Hypothalamus (tissue), 51 donors: ENCODE measurements at regions not wholly inside any gene's neighbourhood (a gene's known extent, or its start where the extent isn't known, plus 50 kb on each side); places are given as distances from the start of the nearest gene placed in this dataset.

Experiments
- DNase-seq, 51 donors: peaks; one replicate each; lab custom pipeline; 2025; lab: John Stamatoyannopoulos, UW

DNA sequence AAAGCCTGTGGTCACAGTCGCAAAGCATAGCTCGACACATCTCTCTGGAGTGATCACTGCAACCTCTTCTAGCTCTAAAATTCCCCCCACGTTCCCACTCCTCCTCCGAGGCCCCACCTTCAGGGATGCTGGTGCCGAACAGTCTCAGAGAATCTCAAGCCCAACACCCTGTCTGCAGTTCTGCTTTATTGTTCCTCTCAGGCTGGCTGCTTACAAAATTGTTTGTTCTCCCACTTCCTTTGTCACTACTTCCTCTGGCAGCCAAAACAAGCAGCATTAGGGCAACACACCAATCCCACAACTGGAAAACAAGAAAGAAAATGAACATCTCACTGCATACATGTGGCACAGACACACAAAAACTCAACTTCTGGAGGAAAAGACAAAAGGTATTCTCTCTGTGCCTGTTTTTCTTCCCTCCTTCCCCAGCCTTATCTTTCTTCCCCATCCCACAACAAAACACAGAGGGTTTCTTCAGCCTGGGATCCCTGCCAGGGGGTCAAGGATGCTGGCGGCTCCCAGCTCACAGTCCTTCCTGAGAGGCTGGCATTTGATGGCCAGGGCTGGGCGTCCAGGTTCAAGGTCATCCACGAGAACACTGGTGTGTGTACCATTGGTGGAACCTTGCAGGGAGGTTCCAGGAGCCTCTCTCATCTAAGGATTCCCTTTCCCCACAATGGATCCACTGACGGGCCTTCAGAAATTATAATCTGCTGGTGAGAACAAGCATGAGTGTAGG, 108.4 kb downstream of the TMCO5A start:
- peak in 19 of 51 donors; percentile 0 to 40 (median 11) for DNase-seq

DNA sequence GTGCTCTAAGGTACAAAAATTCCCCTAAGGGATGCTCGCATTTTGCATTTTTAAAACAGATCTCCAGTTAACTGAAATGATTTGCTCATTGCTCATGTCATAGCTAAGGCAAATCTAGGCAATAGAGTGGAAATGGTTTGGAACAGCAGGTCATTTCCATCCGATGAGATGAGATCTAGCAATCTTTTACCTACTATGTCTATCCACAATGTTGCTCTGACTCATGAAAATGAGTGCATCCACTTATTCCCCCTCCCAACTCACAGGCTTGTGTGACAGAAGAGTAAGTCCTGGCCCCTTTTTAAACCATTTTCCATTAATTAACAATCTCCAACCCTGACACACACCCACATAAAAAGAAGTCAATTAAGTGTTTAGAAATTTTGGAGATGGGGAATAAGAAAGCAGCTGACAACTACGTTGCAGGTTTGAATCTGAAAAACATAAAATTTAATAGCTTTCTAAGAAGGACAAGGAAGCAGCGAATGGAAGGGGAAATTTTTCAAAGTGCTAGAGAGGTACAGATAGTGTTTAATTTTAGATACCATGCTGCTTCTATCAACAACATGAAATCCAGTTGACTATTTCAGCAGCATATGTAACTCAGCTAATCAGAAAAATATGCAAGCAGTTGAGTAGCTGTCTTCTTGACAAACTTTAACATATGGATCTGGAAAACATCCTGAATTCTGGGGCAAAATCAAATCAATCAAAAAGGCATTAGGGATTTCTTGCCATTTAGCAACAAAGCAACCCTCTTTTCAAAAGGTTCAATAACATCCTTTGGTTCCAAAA, 112.0 kb downstream of the TMCO5A start:
- DNase-seq: no peak

DNA sequence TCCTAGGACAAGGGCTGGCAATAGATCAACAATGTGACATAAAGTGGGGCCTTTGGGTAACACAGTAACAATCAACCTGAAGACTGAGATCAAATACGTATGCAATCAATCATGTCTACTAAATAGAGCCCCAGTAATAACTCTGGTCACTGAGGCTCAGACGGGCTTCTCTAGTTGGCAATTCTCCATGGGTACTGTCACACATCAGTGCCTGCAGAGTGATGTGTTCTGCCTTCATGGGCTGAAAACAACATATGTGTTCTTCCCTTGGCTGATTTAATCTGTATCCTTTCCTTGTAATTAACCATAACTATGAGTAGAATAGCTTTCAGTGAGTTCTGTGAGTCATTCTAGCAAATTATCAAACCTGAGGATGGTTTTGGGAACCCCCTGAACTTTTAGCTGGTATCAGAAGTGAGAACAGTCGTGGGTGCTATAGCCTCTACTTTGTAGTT, 113.6 kb downstream of the TMCO5A start:
- no peak for DNase-seq

DNA sequence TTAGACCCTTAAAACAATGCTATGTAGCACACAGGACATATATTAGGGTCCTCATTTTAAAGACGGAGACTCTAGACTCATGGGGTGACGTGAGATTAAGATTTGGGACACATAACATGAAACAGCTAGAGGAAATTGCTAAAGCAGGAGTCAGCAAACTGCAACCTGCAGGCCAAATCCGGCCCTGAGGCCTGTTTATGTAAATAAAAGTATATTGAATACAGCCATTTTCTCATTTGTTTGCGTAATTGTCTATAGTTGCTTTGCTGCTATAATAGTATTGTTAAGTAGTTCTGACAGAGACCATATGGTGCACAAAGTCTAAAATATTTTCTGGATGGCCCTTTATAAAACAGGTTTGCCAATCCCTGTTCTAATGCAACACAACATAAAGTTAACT, 115.5 kb downstream of the TMCO5A start:
- no peak for DNase-seq

DNA sequence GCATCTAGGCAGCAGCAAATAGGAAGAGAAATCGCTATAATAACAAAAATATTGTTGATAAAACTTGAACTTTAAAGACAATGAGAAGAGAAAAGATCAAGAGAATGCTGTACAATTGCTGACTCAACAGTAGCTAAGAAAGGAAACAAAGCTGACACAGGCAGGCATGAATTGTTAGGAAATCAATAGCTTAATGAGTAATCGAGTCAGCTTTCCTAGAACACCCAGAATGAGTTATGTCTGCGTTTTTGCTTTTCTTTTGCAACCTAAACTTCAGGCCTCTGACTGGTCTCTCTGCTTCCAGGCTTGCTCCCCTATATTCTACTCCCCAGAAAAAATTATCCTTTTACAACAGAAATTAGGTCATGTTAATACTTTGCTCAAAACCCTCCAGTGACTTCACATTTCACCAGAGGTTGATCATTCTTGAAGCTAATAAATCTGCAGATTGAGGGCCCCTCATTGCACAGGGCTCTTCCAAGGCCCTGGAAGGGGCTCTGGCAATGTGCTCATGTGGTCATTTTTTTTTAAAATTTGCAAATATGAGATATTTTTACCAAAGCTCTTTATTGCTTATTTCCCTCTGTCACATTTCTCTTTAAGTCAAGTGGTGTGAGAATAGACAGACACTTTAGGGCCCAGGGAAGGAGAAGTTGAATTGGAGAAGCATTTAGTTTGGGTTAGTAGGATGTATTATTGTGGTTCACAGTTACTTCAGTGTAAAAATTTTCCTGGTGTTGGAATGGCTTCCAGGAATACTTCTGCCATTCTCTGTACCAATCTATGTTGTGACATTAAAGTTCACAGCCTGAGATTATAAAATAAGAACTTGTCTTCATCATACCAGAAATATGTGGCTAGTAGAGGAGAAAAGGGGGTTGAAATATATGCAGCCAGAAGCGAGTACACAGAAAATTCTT, 116.3 kb downstream of the TMCO5A start:
- no peak for DNase-seq

DNA sequence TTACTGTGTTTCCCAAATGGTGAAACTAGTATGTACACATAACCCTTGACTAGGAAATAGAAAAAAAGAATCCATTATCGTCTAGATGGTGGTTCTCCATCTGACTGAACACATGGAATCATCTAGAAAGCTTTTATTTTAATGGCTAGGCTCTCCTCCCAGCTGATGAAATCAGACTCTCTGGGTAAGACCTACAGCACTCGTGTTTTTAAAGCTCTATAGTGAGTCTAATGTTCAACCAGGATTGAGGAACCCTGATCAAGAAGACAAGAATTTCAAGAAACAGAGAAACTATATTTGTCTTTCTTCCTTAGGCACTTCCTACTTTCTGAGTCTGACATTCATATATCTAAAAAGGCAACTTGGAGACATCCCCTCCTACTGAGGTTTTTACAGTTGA, 118.8 kb downstream of the TMCO5A start:
- no peak for DNase-seq

DNA sequence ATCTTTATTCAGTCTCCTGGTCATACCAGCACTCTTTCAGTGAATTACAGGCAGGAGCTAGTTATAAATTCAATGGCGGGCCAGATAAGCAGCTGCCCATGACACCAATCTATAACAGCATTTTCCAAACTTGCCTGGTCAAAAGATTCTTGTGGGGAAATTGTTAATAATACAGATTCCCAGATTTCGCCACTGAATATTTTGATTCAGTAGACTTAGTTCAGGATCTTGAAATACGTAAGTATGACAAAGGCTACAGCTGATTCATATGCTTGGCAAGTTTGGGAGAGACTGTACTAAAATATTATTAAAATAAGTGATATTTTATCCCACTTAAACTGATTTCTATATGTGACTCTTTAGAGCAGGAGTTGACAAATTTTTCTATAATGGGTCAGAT, 119.3 kb downstream of the TMCO5A start:
- DNase-seq: no peak

DNA sequence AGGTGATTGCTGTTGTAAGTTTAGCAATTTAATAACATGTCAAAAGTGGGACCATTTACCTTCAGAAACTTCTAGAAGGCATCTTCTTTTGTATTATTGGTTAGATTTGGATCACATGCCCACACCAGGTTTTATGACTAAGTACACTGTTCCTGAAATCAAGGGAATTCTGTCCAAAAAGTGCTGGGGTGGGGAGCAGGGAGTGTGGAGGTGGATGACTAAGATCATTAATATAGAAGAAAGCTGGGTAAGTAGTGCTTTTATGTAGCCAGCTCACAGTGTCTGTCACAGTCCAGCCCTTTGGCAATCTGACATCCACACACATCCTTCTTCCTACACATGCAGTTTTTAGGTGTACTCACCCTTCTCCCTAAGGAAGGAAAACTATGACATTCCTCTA, 120.0 kb downstream of the TMCO5A start:
- no peak for DNase-seq

DNA sequence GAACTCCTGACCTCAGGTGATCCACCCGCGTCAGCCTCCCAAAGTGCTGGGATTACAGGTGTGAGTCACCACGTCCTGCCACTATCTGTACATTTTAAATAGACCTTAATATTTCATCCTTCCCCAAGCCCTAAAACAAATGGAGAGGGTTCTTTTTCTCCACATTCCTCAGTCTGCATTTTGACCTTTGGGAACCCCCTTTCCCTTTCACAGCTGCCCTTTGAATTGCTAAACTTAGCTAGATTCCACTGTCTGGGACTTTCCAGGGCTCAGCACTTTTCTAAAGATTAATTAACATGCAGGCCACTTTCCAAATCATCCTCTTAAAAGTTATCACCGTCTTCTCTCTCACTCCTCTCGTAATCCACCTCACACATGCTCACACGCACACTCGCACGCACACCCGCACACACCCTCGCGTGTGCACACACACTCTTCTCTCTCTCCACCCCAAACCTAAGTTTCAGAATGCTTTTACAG, 124.2 kb downstream of the TMCO5A start:
- no peak for DNase-seq

DNA sequence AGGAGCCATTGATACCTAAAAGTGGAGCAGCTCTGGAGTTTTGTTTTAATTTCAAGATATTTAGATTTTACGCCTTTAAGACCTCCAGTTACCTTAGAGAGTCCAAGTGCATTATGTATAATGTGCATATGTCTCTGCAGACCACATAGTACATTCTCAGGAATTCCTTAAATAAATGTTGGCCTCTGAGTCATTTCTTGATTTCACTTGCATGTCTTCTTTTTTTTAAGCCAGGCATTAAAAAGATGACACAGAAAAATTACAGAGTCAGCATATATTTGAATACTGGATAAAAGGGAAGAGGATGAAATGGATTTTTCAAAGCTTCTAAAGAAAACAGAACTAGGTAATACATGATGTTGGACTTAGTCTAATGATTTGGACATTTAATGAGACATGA, 125.2 kb downstream of the TMCO5A start:
- DNase-seq: no peak

DNA sequence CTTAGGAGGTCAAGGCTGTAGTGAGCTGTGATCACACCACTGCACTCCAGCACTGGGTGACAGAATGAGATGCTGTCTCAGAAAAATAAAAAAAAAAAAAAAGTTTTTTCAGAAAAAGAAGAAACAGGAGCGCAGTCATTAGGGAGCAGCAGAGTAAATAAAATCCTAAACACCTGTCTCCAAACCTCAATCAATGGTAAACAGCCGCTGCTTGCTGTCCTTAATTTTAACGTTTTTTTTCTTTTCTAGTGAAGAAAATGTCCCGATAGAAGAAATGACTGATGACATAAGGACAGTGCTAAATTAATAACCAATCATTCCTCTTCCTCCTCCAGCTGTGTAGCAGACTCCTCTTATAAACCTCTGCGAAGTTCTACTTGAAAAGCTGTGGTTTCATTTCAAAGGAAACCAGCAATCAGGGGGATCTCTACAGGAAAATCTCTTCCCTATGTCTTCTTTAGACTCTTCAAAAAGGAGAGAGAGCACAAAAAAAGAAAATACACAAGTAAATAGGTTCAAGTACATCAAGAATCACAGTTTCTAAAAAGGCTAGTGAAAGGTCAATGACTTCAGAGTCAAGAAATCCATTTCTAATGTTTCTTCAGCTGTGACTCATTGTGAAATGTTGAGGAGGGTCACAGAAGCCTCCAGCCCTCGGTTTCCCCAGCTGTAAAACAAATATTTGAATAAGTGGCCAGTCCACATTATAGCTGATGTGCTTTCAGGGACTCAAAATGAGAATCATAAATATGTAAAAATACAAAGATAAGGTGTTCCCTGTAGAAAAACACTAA, 127.6 kb downstream of the TMCO5A start:
- no peak for DNase-seq

DNA sequence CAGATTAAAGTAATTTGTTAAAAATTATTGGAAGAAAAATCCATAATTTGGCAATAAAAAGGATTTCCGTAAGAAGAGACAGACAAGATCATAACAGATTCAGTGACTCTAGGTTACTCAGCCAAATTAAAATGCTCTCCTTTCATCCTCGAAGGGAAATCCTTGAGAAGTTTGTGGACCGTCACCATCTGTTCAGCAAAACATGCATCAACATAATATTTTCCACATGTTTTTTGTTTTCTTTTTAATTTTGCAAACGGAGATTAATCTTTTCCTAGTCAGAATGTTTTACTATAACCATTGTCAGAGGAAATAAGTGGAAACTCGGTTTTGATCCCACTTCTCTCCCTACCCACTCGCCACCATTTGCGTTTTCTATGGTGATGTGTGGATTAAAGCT, 128.3 kb downstream of the TMCO5A start:
- DNase-seq: no peak

DNA sequence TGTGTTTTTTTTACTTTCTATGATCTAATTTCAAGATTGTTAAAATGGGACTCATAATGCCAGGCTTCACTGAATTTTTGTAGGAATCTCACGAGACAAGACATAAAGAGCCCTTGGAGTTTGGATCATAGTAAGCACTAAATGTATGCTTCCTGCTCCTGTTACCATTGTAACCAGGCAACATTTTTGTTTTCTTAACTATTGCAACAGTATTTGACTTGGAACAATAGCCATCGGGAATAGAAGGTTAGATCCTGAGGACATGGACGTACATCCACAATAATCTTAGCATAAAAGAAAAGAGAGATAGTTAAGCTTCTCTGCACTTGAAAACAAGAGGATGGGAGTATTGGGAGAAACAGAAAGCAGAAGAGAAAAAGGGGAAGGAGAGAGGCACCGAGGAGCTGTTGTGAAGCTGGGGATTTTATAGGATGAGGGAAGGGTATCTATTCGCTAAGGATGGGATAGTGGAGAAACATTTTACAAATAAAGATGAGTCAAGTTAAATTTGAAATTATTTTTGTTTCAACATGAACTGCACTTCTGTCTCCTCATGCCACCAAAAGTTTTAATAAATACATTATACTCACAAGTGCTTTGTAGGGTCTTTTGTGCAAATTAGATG, 131.4 kb downstream of the TMCO5A start:
- no peak for DNase-seq

DNA sequence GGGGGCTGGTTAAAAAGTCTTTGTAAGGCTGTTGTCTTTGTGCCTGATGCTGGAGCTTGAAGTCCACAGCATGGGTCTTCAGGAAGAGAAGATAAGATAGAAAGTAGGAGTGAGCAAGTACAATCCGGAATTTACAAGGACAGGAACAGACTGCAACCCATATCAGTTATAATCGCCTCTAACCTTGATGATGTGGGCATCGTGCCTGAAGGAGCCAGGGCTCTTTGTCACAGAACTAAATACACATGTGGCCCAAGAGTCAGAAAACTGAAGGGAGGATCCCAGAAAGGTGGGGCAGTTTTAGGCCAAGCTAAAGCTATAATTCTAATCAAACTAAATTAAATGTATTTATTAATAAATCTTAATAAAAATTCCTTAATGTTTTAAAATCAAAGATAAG, 132.2 kb downstream of the TMCO5A start:
- DNase-seq: no peak

DNA sequence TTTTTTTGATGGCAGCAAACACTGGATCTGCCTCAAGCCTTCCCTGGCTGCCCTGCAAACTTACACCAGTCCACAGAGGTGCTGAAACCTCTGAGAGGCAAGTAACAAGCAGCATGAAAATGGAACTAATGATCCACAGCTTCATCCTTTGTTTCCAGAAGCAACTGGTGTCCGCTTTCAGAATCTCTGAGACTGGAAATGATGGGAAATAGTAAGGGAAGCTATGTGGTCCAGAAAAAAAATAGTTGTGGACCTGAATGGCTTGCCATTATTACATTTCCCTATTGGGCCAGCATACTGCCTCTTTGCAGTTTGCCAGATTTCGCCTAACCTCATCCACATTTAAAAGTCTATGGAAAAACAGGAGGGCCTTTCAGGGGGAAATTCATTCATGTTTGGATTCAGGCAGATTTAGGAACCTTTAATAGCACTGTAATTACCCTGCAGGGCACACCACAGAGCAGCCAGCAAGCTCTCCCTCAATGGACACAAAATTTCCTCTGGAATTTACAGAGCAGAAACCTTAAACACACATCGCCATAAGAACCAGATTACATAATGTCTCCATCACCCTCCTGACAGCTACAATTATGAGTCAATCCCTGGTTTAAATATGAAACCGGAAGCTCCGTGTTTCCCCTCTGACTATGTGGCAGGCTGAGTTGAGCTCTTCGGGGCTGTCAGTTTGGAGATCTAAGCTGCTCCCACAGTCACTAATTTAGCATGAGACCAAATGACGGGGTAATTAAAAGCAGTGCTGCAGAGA, 134.4 kb downstream of the TMCO5A start:
- DNase-seq: peak in 9 of 51 donors; percentile 4 to 61 (median 24)

DNA sequence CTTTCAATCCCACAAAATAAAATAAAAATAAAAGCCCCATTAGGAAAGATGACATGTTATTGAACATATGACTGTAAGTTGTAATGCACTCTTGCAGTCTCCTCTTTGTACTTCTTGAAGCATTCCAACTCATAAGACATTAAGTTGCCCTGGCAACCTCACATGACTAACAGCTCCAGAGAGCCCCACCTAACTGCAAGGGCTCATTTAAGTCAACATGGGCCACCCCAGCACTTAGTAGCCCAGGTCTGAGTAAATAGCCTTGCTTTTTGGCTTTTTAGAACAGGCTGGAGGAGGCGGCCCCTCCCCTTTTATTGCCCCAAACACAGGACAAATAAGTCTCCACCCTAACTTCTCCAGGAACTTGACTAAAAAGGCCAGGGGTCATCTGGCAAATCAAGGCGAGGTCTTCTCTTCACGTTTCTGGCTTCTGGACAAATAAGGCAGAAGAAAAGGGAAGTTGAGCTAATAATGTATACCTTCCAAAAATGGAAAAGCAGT, 135.1 kb downstream of the TMCO5A start:
- DNase-seq: peak in 3 of 51 donors; percentile 4 to 30 (median 6)

DNA sequence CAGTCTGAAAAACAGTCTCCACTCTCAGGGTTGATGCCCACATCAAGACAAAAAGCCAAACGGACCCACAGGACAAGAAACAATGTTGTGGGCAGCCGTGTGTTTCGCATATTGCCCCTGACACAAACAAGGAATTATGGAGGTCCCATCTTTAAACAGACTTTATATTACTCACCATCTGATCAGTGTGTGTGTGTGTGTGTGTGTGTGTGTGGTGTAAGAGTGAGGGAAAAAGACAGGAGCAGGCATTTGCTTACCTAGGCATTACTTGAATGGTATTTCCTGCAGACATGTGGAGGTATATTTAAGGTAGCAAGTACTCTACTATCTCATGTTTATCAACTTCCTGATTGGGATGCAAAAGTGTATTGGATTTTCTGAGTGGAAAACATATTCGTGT, 136.3 kb downstream of the TMCO5A start:
- DNase-seq: no peak

DNA sequence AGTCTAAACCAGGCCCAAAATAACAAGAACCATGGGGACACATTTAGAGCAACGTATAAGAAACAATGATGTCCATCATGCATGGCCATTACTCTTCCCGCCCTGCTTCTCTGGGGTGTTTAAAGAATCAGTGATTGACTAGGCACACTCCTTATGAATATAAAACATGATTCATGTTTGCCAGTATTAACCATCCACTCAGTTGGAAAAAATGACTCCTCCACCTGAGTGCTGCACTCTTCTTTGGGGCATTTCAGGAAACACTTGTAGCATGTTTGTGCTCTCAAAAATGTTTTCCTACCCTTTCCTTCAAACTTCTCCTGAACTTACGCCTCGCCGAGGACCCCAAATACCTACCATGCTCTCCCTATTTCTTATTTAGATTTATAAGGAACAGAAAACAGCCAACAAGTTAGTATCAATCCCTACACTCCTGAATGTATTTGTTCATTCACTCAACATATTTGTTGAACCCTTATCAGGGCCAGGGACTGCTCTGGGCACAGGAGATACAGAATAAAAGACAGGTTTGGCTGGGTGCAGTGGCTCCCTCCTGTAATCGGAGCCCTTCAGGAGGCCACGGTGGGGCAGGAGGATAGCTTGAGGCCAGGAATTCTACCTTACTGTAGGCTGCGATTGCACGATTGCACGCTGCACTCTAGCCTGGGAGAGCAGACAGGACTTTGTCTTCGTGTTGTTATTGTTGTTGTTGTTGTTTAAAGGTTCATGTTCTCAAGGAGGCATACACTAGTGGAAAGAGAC, 137.0 kb downstream of the TMCO5A start:
- DNase-seq: peak in 1 of 51 donors; percentile 6
